Left lung (tissue), 4 donors: ENCODE measurements at regions not wholly inside any gene's neighbourhood (a gene's known extent, or its start where the extent isn't known, plus 50 kb on each side); places are given as distances from the start of the nearest gene placed in this dataset.

Experiments
- ATAC-seq: fragments of 200-7000 bp; cut with Tn5 transposase; one replicate; pipeline ENCODE4 v1.9.1; 2020; ENCODE audit warnings: moderate library complexity
- DNase-seq, 4 donors: peaks; one replicate each; pipeline ENCODE4 v3.0.0-alpha.2; 2013 to 2020
- H3K27ac ChIP-seq, 2 donors: fragments of 200-600 bp; sonication (generic) in 1 of 2; one replicate each; pipeline versions ENCODE4 v1.5.0 to v1.8.0; 2020 to 2021
- H3K27me3 ChIP-seq, 2 donors: fragments of 200-600 bp; sonication (generic) in 1 of 2; one replicate each; pipeline versions ENCODE4 v1.5.0 to v1.8.0; 2020 to 2021
- H3K36me3 ChIP-seq, 2 donors: fragments of 200-600 bp; sonication (generic) in 1 of 2; one replicate each; pipeline versions ENCODE4 v1.5.0 to v1.8.0; 2020 to 2021
- H3K4me1 ChIP-seq, 2 donors: fragments of 200-600 bp; one replicate each; pipeline ENCODE4 v1.8.0; 2021
- H3K4me3 ChIP-seq, 2 donors: fragments of 200-600 bp; sonication (generic) in 1 of 2; one replicate each; pipeline versions ENCODE4 v1.5.0 to v1.8.0; 2020 to 2021; ENCODE audit warnings: mild to moderate bottlenecking in 1 of 2
- H3K9me3 ChIP-seq, 2 donors: fragments of 200-600 bp; sonication (generic) in 1 of 2; one replicate each; pipeline versions ENCODE4 v1.5.0 to v1.8.0; 2020 to 2021
- CTCF ChIP-seq, 2 donors: fragments of 200-600 bp; sonication (generic) in 1 of 2; IDR thresholded peaks; one replicate each; pipeline versions ENCODE4 v1.5.0 to v1.8.0; 2021; ENCODE audit warnings: antibody characterized with exemption in 2 of 2
- intact Hi-C, 2 donors: fragments of 100-400 bp; cut with DNase I; formaldehyde crosslinking; loops; one replicate each; pipeline versions ENCODE4 v1.11.2 to v1.14.2; 2022
- donor health status: DM: no; HTN: yes; CAD: no.
- donor health status: DM: no; HTN: no; CAD: no.

GRCh38 chr5:81866994-81867393, 104.8 kb upstream of the ATG10 start:
- H3K27me3 ChIP-seq = no peaks in the 10 kb centered on the region
- no peaks in the 10 kb centered on the region for H3K9me3 ChIP-seq
- no peak for ATAC-seq
- no peak overlapping the region for H3K4me3 ChIP-seq
- no peak for DNase-seq
- H3K36me3 ChIP-seq = no peaks in the 10 kb centered on the region
- no peak overlapping the region for H3K27ac ChIP-seq
- H3K4me1 ChIP-seq = no peaks in the 10 kb centered on the region
- intact Hi-C loops = no loop called here
- no peak for TF ChIP-seq CTCF (IDR thresholded peaks at IDR 0.05)

- intact Hi-C loops = no loop called here
- no peak for DNase-seq
- Histone ChIP-seq H3K27me3 (no peaks in the 10 kb centered on the region), H3K9me3 (no peaks in the 10 kb centered on the region), H3K27ac (no peak overlapping the region), H3K4me3 (no peak overlapping the region), H3K4me1 (peaks cover 0 to 10% of the 10 kb centered on the region in 2 donors), H3K36me3 (no peaks in the 10 kb centered on the region)
- no peak for ATAC-seq
- TF ChIP-seq CTCF (IDR thresholded peaks at IDR 0.05) = no peak
Observed at GRCh38 chr5:81860778-81861177, 109.9 kb upstream of the SSBP2 start.

- DNase-seq (no peak), ATAC-seq (no peak)
- Histone ChIP-seq H3K4me3 (no peak overlapping the region), H3K27ac (no peak overlapping the region), H3K36me3 (no peaks in the 10 kb centered on the region), H3K9me3 (no peaks in the 10 kb centered on the region), H3K4me1 (peaks cover 0 to 10% of the 10 kb centered on the region in 2 donors), H3K27me3 (no peaks in the 10 kb centered on the region)
- TF ChIP-seq CTCF (IDR thresholded peaks at IDR 0.05) = no peak
- intact Hi-C loops = no loop called here
Observed at GRCh38 chr5:81859624-81860023, 108.7 kb upstream of the SSBP2 start.

- Histone ChIP-seq H3K27me3 (no peaks in the 10 kb centered on the region), H3K27ac (peak overlapping the region in 1 of 2 donors; percentile 60), H3K36me3 (no peaks in the 10 kb centered on the region), H3K9me3 (no peaks in the 10 kb centered on the region), H3K4me1 (peaks cover 0 to 15% of the 10 kb centered on the region in 2 donors), H3K4me3 (no peak overlapping the region)
- peak; percentile 6 for TF ChIP-seq CTCF (IDR thresholded peaks at IDR 0.05)
- ATAC-seq (peak; percentile 64), DNase-seq (peak in 3 of 4 donors; percentile 39 to 79 (median 60))
- intact Hi-C loops = no loop called here
Observed at GRCh38 chr5:81856948-81857928, 106.3 kb upstream of the SSBP2 start.

GRCh38 chr5:81855591-81855990, 104.7 kb upstream of the SSBP2 start:
- intact Hi-C loops = no loop called here

More at GRCh38 chr5:81855591-81855990, 104.7 kb upstream of the SSBP2 start:
- no peaks in the 10 kb centered on the region for H3K9me3 ChIP-seq
- DNase-seq (no peak), ATAC-seq (no peak)
- H3K36me3 ChIP-seq = no peaks in the 10 kb centered on the region
- no peaks in the 10 kb centered on the region for H3K27me3 ChIP-seq
- no peak overlapping the region for H3K4me3 ChIP-seq
- no peak overlapping the region for H3K27ac ChIP-seq
- peaks cover 8 to 25% of the 10 kb centered on the region in 2 donors for H3K4me1 ChIP-seq
- TF ChIP-seq CTCF (IDR thresholded peaks at IDR 0.05) = no peak
